ENCODE measurements at regions not wholly inside any gene's neighbourhood (a gene's known extent, or its start where the extent isn't known, plus 50 kb on each side); places are given as distances from the start of the nearest gene placed in this dataset.
"Not testable (repeated sequence)": the region's sequence is repeated elsewhere in the genome, so short reads cannot be mapped to it uniquely, and the experiment has no call there.

DNA sequence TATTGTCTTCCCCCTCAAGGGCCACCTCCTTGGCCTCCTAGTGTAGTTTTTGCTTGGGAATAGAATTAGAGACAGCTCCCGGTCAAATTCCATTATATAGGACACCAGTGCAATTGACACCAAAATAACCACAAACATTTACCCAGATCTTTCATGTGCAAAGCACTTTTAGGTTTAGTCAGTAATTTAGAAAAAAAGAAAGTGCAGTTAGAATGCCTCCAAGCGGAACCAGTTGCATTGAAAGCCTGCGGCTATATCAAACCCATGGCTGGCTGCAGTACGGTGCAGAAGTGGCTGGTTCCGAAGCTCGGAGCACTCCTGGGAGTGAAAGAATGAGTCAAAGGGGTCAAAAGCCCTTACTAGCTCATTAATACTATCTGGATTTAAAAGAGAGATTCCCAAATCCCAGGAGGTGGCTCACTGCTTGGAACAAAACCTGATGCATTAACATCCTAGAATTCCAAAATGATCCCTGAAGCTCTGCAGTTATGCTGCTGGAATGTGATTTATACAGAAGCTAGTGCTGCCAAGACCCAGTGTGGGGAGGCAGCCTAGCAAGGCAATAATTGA lies 432.2 kb upstream of the KLHL29 start:
- no peak for DNase-seq

DNA sequence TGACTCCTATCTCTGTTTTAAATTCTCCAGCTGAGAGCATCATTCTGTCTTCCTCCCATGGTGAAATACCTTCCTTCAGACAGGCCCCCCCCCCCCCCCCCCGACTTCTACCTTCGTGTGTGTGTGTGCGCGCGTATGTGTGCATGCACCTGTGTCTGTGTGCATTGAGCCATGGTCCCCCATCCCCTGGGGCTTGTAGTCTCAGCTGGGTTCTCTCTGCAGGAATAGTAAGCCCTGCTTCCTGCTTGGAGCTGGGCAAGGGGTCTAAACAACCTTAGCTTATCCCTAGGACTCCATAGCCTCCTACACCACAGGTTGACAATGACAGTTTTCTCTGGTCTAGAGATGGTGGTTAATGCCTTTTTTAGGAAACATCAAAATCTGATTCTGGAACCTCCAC lies 427.5 kb upstream of the KLHL29 start:
- DNase-seq, result no peak

DNA sequence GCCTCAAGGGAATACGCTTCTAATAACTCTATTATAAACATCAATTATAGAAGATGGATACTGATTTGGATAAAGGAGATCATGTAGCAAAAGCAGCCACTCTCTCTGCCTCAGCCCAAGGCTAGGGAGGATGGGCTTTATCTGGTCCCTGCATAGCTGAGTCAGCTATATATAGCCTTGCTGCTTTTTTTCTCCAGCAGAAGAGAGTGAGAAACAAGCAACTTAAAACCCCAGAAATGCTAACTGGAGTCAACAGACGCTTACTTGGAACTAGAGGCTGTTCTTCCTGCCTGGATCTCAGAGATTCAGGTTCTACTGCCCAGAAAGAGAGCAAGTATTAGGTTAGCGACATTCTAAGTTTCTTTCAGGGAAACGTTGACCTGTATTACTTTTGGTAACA lies 426.7 kb upstream of the KLHL29 start:
- DNase-seq, result no peak

DNA sequence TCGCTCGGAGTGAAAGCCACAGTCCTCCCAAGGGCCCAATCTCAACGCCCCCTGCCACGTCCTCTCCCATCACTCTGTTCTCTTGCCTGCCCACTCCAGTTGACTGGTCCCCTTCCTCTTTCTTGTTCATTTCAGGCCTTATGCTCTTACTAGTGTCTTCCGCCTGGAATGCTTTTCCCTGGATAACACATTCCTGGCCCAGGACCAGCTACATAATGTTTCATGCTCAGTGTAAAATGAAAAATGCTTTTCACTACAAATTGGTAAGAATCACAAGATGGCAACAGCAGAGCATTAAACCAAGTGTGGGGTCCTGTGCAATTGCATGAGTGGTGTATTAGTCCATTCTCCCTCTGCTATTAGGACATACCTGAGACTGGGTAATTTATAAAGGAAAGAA lies 417.2 kb upstream of the KLHL29 start:
- DNase-seq, result no peak

DNA sequence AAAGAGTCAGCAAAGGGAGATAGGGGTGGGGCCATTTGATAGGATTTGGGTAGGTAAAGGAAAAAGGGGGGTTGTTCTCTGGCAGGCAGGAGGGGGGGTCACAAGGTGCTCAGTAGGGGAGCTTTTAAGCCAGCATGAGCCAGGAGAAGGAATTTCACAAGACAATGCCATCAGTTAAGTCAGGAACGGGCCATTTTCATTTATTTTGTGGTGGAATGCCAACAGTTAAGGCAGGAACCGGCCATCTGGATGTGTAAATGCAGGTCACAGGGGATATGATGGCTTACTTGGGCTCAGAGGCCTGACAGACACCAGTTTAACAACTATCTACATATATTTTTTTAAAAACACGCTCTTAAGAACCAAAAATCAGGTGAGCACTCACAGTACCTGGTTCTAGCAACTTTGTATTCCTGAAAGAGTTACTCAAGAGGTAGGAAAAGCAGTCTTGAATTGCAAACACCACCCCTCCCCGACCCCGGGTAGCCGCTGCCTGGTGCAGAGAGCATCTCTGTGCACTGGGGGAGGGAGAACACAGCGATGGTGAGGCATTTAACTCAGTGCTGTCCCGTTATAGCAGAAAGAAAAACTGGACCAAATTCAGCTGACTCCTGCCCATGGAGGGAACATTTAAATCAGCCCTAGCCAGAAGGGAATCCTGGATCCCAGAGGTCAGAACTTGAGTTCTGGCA lies 414.5 kb upstream of the KLHL29 start:
- no peak for DNase-seq

DNA sequence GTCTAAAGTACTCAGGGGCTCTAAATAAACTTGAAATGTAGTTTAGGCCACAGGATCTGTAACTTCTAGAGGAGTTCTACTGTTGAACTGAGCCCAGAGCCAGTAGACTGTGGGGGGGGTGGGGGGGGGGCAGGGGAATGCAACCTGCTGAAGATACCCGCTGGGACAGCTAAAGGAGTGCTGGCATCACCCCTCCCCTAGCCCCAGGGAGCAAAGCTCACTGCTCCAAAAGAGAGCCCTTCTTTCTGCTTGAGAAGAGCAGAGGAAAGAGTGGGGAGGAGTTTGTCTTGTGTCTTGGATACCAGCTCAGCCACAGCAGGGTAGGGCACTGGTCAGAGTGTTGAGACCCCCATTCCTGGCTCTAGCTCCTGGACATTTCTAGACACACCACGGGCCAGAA lies 414.0 kb upstream of the KLHL29 start:
- no peak for DNase-seq

DNA sequence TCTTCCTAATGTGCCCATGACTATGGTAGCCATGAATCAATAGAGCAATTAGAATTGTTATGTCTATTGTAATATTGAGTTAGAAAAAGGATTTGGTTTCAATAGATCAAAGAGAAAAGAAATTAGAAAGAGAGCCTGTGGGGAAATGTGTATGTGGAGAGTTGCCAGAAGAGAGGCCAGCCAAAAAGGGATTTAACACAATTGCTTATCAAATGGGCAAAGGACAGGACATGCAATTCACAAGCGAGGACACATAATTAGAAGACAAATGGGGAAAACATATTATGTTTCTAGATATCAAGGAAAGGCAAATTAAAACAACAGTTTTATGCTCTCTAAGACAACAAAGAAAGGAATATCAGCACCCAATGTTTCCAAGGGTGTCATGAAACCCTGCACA lies 403.2 kb upstream of the KLHL29 start:
- no peak for DNase-seq

DNA sequence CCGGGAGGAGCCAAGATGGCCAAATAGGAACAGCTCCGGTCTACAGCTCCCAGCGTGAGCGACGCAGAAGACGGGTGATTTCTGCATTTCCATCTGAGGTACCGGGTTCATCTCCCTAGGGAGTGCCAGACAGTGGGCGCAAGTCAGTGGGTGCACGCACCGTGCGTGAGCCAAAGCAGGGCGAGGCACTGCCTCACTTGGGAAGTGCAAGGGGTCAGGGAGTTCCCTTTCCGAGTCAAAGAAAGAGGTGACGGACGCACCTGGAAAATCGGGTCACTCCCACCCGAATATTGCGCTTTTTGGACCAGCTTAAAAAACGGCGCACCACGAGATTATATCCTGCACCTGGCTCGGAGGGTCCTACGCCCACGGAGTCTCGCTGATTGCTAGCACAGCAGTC lies 400.8 kb upstream of the KLHL29 start:
- DNase-seq, result not testable (repeated sequence)

DNA sequence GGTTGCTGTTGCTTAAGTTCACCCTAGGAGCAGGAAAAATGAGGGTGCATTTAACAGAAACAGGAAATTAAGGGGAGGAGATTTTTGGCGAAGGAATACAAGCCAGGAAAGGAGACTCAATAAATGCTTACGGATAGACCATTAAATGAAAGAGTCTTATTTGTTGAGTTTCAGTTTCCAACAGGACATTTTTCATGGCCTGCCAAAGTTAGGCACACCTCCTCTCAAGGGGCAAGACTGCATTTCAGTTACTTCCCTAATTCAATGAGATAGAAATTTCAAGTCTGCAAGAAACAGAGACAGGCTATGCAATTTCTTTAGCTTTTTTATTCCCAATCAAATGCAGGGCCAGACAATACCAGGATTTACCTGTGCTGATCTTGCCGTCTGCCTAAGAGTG lies 394.7 kb upstream of the KLHL29 start:
- DNase-seq, result no peak

DNA sequence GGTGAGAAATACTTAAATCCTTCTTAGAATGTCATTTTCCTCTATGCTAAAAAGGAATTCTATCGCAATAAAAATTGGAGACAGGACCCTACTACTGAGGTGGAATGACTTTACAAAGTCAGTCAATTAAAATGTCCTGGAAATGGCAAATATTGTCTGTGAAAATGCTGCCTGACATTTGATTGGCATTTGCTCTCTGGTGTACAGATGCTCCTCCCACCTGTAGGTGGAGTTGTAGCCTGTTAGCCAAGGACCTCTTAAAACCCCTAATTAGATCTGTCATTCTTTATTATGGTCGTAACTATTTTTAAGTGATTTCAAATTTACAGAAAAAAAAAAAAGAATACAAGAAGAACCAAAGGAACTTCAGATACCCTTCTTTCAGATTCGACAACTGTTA lies 393.1 kb upstream of the KLHL29 start:
- no peak for DNase-seq

DNA sequence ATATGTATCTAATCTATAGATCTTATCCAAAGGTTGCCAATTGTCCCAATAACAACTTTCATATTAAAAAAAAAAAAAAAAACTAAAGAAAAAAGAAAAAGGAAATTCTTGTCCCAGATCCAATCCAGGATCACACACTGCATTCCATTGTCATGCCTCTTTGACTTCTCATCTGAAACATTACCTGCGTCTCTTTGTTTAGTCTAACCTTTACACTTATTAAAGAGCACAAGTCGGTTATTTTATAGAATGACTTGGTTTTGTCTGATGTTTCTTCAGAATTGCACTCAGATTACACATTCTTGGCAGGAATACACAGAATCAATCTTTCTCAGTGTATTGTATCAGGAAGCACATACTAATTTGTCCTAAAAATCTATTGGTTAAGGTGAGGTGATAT lies 392.5 kb upstream of the KLHL29 start:
- no peak for DNase-seq

DNA sequence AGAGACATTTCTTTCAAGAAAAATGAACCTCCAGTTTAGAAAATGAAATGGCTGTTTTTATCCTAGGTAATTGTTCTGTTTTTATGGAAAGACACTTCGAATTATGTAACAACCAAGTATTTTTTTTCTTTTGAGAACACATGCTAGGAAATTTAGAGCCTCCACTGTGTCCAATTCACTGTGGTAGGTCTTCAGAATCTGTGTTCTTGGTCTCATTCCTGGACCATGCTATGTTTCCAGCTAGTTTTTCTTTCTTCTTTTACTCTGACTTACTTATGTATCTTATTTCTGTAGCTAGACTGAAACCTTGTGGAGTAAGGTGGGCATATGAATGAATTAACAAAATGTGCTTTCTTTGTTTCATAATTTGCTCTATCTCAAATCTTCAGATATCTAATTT lies 391.7 kb upstream of the KLHL29 start:
- no peak for DNase-seq

DNA sequence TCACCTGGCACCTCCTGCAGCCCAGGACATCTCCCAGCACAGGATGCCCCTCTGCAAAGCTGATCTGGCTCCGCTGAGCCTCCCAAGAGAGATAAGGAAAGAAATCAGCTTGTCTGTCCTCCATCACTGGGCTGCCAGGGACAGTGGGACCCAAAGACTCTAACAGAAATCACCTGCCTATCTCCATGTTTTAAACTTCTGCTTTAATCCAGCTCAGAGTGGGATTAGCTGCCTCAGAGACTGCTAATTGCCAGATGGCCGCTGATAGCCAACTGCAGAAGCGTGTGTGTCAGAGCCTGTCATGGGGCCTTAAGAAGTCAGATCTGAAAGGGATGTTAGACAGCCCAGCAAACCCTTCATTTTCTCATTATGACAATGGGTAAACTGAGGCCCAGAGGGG lies 389.4 kb upstream of the KLHL29 start:
- no peak for DNase-seq

DNA sequence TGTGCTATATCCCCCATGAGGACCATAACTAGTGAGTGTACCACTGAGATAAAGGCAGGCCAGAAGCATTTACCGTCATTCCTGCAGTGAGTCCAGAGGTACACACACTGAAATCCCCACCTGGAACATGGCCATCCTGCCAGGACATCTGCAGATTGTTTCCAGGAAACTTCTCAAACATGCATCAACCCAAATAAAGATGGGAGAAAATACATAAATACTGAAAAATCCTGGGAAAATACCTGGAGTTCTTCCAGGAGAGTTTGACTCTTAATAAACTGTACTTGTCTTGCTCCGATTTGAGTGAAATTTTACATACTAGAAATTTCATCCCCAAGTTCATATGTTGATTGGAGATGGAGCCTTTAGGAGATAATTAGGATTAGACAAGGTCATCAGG lies 388.1 kb upstream of the KLHL29 start:
- DNase-seq, result no peak

DNA sequence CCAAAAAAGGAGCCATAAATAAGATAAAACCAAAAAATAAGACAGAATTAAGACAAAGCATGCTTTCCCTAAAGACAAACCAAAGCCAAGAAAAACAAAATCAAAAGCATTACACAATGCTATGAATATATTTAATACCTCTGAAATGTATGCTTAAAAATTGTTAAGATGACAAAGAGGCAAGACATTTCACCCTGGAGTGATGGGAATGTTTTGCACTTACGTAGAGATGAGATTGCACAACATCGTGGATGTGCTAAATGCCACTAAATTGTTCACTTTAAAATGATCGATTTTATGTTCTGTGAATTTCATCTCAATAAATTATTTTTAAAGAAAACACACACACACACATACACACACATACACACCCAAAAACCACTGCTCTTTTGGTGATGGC lies 386.6 kb upstream of the KLHL29 start:
- DNase-seq, result no peak

DNA sequence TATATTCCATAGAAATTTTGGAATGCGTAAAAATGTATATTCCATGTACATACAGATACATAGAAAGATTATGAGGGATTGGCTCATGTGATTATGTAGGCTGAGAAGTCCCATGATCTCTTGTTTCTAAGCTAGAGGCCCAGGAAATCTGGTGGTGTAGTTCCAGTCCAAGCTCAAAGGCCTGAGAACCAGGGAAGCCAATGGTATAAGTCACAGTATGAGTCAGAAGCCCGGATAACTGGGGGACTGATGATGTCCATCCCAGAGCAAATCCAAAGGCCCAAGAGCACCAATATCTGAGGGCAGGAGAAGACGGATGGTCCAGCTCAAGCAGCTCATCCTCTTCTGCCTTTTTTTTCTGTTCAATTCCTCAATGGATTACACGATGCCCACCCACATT lies 385.0 kb upstream of the KLHL29 start:
- DNase-seq, result no peak

DNA sequence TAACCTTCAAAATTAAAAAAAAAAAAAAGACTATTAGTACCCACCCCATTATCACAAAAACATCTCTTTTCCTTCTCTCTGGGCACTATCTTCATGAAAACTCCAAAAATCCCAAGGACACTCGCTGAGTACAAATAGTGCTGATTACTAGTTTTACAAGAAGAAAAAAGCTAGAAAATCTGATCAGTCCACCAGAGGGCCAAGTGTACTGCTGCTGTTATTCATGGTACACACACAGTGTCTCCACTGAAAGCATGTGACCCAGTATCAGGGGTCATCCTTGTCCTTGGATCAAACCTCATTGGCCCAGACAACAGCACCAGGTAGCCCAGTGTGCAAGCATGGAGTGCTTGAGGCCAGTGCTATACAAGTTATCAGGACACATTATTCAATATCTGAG lies 382.7 kb upstream of the KLHL29 start:
- no peak for DNase-seq

DNA sequence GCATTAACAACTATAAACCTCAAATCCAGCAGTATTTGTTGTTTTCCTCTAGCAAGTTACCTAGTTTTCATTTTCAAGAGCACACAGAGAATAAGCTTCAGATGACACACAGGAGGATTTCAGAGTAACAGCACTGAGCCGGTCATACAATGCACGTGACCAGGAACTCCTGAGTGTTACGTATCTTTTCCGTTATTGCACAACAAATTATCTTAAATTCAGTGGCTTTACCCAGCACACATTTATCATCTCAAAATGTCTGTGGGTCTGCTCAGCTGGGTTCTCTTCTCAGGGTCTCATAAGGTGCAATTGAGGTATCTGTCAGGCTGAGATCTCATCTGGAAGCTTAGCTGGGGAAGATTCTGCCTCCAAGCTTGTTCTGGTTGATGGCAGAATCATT lies 379.5 kb upstream of the KLHL29 start:
- DNase-seq, result no peak

DNA sequence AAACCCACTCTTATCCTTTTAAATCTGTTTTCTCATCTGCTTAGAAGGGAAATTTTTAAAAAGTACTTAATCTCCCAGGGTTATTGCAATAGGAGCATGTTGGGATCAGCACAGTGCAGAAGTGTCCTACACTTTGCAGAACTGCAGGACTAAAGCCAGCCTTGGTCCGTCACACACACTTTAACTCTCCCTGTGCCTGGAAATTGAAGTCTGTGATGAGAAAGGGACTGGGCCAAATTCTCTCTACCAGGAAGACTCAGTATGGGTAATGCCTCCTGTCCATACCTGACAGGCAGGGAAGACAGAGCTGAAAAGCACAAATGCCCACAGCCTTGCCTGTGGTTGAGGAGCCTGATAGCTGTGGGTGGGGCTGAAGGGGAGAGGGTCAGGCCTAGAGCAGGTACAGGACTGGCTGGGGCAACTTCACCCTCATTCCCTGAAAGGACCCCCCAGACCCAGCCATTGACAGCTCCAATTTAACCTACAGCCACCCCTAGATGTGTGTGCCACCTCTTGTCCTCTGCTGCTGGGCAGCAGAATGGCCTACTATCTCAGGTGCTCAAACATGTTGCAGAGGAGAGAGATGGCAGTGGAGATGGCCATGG lies 377.2 kb upstream of the KLHL29 start:
- no peak for DNase-seq

DNA sequence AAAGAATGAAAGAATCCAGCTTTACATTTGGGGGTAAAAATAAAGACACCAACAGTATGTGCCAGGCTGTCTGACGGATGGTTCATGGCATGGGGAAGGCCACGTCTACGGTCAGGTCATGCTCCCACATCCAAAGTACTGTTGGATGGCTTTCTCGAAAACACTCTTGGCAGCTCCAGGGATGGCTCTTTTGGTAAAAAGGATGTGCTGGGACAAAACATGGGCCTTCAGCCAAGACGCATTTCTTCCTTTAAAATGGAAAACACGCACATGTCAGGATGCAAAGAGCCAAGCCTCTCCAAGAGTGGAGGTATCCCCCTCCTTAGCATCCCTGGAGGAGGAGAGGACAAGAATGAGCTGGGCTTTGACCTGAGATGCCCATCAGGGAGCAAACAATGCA lies 376.5 kb upstream of the KLHL29 start:
- DNase-seq, result no peak

DNA sequence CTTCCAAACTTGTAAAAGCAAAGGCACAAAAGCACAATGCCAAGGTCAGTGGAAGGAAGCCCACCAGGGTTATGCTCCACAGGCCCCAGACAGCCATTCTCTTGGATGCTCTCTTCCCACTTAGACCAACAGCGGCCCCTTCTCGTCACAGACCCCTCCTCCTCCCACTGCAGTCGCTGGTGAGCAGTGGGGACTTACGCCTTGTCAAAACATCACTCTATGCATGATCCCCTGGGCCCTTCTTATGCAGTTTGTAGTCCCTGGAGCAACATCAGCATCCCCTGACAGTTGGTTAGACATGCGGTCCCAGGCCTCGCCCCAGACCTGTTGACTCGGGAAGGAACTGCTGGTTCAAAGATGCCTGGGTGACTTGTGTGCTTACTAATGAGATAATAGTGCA lies 376.0 kb upstream of the KLHL29 start:
- no peak for DNase-seq

DNA sequence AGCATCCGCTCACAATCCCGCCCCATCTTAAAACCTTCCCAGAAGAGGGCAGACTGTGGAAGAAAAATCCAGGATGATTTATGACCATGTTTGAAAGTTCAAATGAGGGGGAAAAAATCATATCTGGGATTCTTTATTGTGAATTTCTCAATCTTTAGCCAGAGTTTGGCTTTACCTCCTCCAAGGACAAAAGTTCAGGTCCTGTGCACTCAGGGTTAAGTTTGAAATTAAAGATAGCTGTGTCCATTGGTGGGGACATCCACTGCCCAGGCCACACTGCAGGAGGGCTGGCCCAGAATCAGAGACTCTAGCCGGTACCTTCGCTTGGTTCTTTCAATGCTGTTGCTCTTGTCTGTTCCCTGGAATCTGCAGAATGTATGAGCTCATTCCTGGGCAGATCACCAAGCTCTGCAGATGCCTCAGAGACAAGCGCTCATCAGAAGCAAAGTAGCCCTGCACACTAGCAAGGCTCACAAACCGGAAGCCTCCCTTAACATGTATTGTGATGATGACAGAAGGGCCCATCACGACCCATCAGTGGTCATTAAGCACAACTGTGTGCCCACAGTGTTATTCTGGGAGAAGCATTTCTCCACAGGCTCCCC lies 375.3 kb upstream of the KLHL29 start:
- DNase-seq, result no peak

DNA sequence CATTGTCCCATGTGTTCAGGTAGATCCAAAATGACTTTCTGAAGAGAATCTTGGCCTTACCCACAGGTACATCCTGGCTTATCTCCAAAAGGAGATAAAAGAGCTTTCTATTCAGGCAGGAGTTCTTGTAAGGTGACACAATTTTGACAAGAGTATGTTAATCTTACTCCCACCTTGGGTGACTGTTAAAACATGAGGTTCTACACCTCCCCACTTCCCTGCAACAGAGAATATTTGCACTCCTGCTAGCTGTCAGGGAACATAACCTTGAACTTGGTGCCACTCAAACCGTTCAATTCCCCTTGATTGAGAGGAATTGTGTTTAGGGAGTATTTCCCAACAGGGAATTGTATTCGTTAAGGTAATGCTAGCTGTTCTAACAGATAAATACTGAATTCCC lies 372.5 kb upstream of the KLHL29 start:
- no peak for DNase-seq

DNA sequence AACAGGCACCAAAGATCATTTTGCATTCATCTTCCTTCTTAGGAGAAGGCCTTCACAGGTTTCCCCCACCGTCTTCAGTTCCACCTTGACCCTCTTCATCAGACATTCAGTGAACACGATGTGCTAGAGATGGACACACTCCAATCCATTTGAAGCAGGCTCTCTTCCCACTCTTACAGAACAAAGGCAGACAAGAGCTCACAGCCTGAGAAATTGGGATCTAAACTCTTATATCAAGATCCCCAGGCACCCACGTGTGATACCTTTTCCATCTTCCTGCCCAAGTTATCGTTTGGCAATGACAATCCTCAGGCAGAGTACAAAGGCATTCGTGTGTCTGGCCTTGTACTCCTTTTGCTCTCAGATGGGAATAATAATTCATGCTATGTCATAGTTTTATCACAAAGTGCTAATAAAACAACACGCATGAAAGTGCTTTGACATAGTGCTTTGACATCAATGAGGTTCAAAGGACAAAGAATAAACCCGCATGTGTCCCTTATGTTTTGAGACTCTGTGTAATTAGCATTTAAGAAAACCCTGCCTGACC lies 369.3 kb upstream of the KLHL29 start:
- no peak for DNase-seq
